HepG2 (cell line): ENCODE measurements at regions not wholly inside any gene's neighbourhood (a gene's known extent, or its start where the extent isn't known, plus 50 kb on each side); places are given as distances from the start of the nearest gene placed in this dataset.

ENCODE experiments used
- BHLHE40 ChIP-seq: IDR thresholded peaks from 2 replicates; pipeline ENCODE4 v1.6.1; 2011; ENCODE audit warnings: low read length, improper control_type of control experiment
- KAT8 ChIP-seq: IDR thresholded peaks from 2 replicates; pipeline ENCODE4 v1.6.1; 2016; ENCODE audit warnings: missing genetic modification reagents, missing compliant biosample characterization
- MEF2D ChIP-seq: sonication (generic); formaldehyde crosslinking; IDR thresholded peaks from 2 replicates; pipeline ENCODE4 v1.5.1; 2020; ENCODE audit warnings: mild to moderate bottlenecking, missing genetic modification reagents
- SMC3 ChIP-seq: IDR thresholded peaks from 2 replicates; pipeline ENCODE4 v1.6.1; 2011; ENCODE audit warnings: low read length, improper control_type of control experiment
- TBL1XR1 ChIP-seq: fragments of 150-350 bp; IDR thresholded peaks from 2 replicates; pipeline ENCODE4 v1.6.1; 2014; ENCODE audit warnings: borderline replicate concordance, low read length; ENCODE audit not compliant: partially characterized antibody
- ZNF572 ChIP-seq: sonication (generic); formaldehyde crosslinking; IDR thresholded peaks from 2 replicates; pipeline ENCODE4 v1.5.1; 2020; ENCODE audit warnings: mild to moderate bottlenecking, missing genetic modification reagents
- ZNF607 ChIP-seq: sonication (generic); formaldehyde crosslinking; IDR thresholded peaks from 2 replicates; pipeline ENCODE4 v1.5.1; 2020; ENCODE audit warnings: missing genetic modification reagents, mild to moderate bottlenecking, borderline replicate concordance
- ZSCAN9 ChIP-seq: IDR thresholded peaks from 2 replicates; pipeline ENCODE4 v1.6.1; 2016; ENCODE audit warnings: borderline replicate concordance
- TF ChIP-seq, protein P1 (sequence below): sonication (generic); formaldehyde crosslinking; IDR thresholded peaks from 2 replicates; pipeline ENCODE4 v1.4.0; 2020; ENCODE audit warnings: mild to moderate bottlenecking, missing genetic modification reagents, borderline replicate concordance
- TF ChIP-seq, protein P2 (sequence below): sonication (generic); formaldehyde crosslinking; IDR thresholded peaks from one replicate; pipeline ENCODE4 v1.5.1; 2020; ENCODE audit warnings: mild to moderate bottlenecking, missing genetic modification reagents; ENCODE audit errors: not compliant biosample characterization
- TF ChIP-seq, protein P3 (sequence below), 2 experiments: sonication (generic) in 1 of 2; formaldehyde crosslinking in 1 of 2; IDR thresholded peaks; 2 replicates each; pipeline versions ENCODE4 v1.5.1 to v1.6.1; 2011 to 2020; ENCODE audit warnings: borderline replicate concordance in 1 of 2, low read depth in 1 of 2, low read length in 1 of 2, mild to moderate bottlenecking in 1 of 2, missing genetic modification reagents in 1 of 2, moderate library complexity in 1 of 2
- TF ChIP-seq, protein P4 (sequence below): sonication (generic); formaldehyde crosslinking; IDR thresholded peaks from 2 replicates; pipeline ENCODE4 v1.8.0; 2022; ENCODE audit warnings: missing genetic modification reagents, low read depth, mild to moderate bottlenecking, borderline replicate concordance

DNA sequence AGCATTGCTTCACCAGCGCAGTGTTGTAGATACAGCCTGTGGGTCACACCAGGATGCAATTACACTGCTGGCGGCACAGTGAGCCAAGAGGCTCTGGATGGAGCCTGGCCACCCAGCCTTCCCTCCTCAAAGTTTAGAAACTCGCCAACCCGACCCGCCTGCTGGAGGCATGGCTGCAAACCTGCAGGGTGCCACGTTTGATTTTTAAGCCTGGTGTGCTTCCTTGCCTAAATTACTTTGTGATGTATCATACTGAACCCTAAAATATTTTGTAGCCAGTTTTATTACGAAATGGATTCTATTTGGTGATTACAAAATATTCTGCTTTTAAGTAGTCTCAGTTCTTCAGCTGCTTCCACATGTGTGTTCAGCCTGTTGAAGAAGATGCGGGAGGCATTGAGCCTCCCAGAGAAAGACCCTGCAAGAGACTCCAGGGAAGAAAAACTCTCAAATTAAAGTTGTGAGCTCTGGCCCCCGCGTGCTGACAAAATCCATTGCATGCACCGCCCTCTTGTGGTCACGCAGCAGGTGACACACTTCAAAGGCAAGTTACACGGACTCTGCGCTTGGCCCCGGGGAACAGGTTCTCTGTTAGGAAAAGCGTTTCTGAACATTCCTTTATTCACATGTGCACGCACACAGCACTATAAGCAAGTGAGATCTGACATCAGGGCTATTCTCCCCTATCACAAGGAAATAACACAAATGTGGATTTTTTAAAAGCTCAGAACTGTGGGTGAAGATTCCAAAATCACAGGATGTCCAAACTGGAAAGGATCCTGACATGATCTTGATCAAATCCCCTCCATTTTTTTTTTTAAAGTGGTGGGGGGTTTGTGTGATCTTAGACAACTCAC, 63.0 kb upstream of the TWIST2 start (continued):
- TF ChIP-seq ZSCAN9 (CRISPR knock-in tag) (0 out of 2 replicates have a peak, but pooled peaks have one; percentile 36), ZNF607 (CRISPR knock-in tag) (no peak), TBL1XR1 (no peak), ZNF572 (CRISPR knock-in tag) (no peak), KAT8 (no peak), SMC3 (peak; percentile 90), BHLHE40 (peak; percentile 43; the same call in 1 of the 2 replicates), MEF2D (CRISPR knock-in tag) (0 out of 2 replicates have a peak, but pooled peaks have one; percentile 44)
- TF ChIP-seq, protein P1, sequence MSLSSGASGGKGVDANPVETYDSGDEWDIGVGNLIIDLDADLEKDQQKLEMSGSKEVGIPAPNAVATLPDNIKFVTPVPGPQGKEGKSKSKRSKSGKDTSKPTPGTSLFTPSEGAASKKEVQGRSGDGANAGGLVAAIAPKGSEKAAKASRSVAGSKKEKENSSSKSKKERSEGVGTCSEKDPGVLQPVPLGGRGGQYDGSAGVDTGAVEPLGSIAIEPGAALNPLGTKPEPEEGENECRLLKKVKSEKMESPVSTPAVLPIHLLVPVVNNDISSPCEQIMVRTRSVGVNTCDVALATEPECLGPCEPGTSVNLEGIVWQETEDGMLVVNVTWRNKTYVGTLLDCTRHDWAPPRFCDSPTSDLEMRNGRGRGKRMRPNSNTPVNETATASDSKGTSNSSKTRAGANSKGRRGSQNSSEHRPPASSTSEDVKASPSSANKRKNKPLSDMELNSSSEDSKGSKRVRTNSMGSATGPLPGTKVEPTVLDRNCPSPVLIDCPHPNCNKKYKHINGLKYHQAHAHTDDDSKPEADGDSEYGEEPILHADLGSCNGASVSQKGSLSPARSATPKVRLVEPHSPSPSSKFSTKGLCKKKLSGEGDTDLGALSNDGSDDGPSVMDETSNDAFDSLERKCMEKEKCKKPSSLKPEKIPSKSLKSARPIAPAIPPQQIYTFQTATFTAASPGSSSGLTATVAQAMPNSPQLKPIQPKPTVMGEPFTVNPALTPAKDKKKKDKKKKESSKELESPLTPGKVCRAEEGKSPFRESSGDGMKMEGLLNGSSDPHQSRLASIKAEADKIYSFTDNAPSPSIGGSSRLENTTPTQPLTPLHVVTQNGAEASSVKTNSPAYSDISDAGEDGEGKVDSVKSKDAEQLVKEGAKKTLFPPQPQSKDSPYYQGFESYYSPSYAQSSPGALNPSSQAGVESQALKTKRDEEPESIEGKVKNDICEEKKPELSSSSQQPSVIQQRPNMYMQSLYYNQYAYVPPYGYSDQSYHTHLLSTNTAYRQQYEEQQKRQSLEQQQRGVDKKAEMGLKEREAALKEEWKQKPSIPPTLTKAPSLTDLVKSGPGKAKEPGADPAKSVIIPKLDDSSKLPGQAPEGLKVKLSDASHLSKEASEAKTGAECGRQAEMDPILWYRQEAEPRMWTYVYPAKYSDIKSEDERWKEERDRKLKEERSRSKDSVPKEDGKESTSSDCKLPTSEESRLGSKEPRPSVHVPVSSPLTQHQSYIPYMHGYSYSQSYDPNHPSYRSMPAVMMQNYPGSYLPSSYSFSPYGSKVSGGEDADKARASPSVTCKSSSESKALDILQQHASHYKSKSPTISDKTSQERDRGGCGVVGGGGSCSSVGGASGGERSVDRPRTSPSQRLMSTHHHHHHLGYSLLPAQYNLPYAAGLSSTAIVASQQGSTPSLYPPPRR (CRISPR knock-in tag), result no peak
- TF ChIP-seq, protein P2, sequence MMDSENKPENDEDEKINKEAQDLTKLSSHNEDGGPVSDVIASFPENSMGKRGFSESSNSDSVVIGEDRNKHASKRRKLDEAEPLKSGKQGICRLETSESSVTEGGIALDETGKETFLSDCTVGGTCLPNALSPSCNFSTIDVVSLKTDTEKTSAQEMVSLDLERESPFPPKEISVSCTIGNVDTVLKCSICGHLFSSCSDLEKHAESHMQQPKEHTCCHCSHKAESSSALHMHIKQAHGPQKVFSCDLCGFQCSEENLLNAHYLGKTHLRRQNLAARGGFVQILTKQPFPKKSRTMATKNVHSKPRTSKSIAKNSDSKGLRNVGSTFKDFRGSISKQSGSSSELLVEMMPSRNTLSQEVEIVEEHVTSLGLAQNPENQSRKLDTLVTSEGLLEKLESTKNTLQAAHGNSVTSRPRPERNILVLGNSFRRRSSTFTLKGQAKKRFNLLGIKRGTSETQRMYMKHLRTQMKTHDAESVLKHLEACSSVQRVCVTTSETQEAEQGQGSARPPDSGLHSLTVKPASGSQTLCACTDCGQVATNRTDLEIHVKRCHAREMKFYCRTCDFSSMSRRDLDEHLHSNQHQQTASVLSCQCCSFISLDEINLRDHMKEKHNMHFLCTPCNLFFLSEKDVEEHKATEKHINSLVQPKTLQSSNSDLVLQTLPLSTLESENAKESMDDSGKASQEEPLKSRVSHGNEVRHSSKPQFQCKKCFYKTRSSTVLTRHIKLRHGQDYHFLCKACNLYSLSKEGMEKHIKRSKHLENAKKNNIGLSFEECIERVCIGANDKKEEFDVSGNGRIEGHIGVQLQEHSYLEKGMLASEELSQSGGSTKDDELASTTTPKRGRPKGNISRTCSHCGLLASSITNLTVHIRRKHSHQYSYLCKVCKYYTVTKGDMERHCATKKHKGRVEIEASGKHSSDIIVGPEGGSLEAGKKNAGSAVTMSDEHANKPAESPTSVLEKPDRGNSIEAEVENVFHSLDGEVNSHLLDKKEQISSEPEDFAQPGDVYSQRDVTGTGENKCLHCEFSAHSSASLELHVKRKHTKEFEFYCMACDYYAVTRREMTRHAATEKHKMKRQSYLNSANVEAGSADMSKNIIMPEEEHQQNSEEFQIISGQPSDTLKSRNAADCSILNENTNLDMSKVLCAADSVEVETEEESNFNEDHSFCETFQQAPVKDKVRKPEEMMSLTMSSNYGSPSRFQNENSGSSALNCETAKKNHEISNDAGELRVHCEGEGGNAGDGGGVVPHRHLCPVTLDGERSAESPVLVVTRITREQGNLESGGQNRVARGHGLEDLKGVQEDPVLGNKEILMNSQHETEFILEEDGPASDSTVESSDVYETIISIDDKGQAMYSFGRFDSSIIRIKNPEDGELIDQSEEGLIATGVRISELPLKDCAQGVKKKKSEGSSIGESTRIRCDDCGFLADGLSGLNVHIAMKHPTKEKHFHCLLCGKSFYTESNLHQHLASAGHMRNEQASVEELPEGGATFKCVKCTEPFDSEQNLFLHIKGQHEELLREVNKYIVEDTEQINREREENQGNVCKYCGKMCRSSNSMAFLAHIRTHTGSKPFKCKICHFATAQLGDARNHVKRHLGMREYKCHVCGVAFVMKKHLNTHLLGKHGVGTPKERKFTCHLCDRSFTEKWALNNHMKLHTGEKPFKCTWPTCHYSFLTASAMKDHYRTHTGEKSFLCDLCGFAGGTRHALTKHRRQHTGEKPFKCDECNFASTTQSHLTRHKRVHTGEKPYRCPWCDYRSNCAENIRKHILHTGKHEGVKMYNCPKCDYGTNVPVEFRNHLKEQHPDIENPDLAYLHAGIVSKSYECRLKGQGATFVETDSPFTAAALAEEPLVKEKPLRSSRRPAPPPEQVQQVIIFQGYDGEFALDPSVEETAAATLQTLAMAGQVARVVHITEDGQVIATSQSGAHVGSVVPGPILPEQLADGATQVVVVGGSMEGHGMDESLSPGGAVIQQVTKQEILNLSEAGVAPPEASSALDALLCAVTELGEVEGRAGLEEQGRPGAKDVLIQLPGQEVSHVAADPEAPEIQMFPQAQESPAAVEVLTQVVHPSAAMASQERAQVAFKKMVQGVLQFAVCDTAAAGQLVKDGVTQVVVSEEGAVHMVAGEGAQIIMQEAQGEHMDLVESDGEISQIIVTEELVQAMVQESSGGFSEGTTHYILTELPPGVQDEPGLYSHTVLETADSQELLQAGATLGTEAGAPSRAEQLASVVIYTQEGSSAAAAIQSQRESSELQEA (CRISPR knock-in tag), result no peak
- TF ChIP-seq, protein P3, sequence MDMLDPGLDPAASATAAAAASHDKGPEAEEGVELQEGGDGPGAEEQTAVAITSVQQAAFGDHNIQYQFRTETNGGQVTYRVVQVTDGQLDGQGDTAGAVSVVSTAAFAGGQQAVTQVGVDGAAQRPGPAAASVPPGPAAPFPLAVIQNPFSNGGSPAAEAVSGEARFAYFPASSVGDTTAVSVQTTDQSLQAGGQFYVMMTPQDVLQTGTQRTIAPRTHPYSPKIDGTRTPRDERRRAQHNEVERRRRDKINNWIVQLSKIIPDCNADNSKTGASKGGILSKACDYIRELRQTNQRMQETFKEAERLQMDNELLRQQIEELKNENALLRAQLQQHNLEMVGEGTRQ (IDR thresholded peaks at IDR 0.05; ENCODE audit: low read depth, low read length), result no peak
- TF ChIP-seq, protein P3 (CRISPR knock-in tag; IDR thresholded peaks at IDR 0.05; ENCODE audit: borderline replicate concordance), result no peak
- TF ChIP-seq, protein P4, sequence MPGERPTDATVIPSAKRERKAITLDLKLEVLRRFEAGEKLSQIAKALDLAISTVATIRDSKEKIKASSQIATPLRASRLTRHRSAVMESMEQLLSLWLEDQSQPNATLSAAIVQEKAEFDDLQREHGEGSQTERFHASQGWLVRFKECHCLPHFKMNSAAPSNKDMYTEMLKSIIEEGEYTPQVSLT (CRISPR knock-in tag), result no peak
